ENCODE measurements at regions not wholly inside any gene's neighbourhood (a gene's known extent, or its start where the extent isn't known, plus 50 kb on each side); places are given as distances from the start of the nearest gene placed in this dataset.

DNA sequence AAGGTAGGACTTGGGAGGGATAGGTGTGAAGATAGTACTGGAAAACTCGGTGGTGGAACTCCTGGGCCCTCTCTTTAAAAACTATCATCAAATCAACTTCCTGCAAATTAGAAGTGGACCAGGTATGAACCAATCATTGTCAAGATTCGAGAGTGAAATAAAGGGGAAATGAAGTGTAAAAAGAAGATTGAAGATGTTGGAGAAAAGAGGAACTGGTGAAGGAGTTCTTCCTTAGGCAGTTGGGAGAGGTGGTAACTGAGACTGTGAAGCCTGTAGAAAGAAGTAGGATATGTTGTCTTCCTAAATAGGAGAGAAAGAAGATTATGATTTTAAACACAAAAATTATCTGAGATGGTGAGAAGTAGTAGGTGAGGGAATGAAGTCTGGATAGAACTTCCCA lies 212.2 kb downstream of the PPP1R2C start:
- TF ChIP-seq, protein P1, sequence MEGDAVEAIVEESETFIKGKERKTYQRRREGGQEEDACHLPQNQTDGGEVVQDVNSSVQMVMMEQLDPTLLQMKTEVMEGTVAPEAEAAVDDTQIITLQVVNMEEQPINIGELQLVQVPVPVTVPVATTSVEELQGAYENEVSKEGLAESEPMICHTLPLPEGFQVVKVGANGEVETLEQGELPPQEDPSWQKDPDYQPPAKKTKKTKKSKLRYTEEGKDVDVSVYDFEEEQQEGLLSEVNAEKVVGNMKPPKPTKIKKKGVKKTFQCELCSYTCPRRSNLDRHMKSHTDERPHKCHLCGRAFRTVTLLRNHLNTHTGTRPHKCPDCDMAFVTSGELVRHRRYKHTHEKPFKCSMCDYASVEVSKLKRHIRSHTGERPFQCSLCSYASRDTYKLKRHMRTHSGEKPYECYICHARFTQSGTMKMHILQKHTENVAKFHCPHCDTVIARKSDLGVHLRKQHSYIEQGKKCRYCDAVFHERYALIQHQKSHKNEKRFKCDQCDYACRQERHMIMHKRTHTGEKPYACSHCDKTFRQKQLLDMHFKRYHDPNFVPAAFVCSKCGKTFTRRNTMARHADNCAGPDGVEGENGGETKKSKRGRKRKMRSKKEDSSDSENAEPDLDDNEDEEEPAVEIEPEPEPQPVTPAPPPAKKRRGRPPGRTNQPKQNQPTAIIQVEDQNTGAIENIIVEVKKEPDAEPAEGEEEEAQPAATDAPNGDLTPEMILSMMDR (IDR thresholded peaks at IDR 0.05): no peak
- no peak for TF ChIP-seq POLR2A (IDR thresholded peaks at IDR 0.05)

All from body of pancreas (tissue), 4 donors.